ENCODE measurements at regions not wholly inside any gene's neighbourhood (a gene's known extent, or its start where the extent isn't known, plus 50 kb on each side); places are given as distances from the start of the nearest gene placed in this dataset.
"Not testable (repeated sequence)": the region's sequence is repeated elsewhere in the genome, so short reads cannot be mapped to it uniquely, and the experiment has no call there.

DNA sequence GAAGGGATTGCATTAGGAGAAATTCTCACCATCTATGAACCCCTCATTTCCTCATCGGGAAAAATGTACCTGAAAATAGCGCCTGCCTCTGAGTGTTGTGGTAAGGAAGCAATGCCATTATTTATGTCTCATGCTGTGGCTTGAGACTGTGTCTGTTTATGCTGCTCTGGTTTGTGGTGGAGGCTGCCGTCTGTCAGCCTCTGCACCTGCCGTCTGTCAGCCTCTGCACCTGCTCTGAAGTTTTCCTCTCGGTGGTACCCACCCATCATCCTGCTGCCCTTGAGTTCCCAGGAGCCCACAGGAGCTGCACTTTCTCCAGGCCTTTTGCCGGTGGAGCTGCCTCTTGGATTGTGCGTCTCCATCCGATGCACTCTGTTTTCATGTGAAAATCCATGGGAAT lies 68.5 kb upstream of the PPP2R3B start:
- Mint-ChIP-seq H3K27me3 (peaks cover 16 to 41% (median 28%) of the 10 kb centered on the region in 5 donors), H3K9me3 (peaks cover 0 to 9% (median 3%) of the 10 kb centered on the region in 9 donors), H3K4me1 (no peaks in the 10 kb centered on the region), H3K4me3 (no peak overlapping the region), H3K27ac (no peak overlapping the region), H3K36me3 (peaks cover 0 to 11% (median 0%) of the 10 kb centered on the region in 3 donors)
- DNase-seq (no peak), ATAC-seq (no peak)
- POLR2A ChIA-PET = no interaction called here

GRCh38 chrX:455673-456072 lies 69.0 kb upstream of the PPP2R3B start:
- H3K9me3 Mint-ChIP-seq = peaks cover 0 to 9% (median 3%) of the 10 kb centered on the region in 9 donors
- no peaks in the 10 kb centered on the region for H3K4me1 Mint-ChIP-seq
- no peak overlapping the region for H3K4me3 Mint-ChIP-seq
- H3K27ac Mint-ChIP-seq = no peak overlapping the region
- DNase-seq (no peak), ATAC-seq (no peak)
- H3K27me3 Mint-ChIP-seq = peaks cover 16 to 41% (median 28%) of the 10 kb centered on the region in 5 donors
- peaks cover 0 to 11% (median 0%) of the 10 kb centered on the region in 3 donors for H3K36me3 Mint-ChIP-seq
- POLR2A ChIA-PET = no interaction called here

DNA sequence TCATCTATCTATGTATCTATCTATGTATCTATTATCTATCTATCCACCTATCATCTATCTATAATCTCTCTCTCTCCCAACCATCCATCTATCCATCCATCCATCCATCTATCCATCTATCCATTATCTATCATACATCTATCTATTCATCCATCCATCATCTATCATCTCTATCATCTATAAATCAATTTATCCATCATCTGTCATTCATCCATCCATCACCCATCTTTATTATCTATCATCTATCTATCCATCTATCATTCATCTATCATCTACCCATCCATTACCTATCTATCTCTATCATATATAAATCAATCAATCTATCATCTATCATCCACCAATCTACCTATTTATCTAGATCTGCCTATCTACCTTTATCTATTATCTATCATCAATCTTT lies 69.4 kb upstream of the PPP2R3B start:
- DNase-seq = no peak
- no peak for ATAC-seq
- H3K4me3 Mint-ChIP-seq = no peak overlapping the region
- H3K27ac Mint-ChIP-seq = no peak overlapping the region
- POLR2A ChIA-PET = no interaction called here
- H3K36me3 Mint-ChIP-seq = peaks cover 0 to 11% (median 0%) of the 10 kb centered on the region in 3 donors
- H3K4me1 Mint-ChIP-seq = no peaks in the 10 kb centered on the region
- H3K9me3 Mint-ChIP-seq = peaks cover 0 to 9% (median 3%) of the 10 kb centered on the region in 9 donors
- peaks cover 16 to 41% (median 28%) of the 10 kb centered on the region in 5 donors for H3K27me3 Mint-ChIP-seq

DNA sequence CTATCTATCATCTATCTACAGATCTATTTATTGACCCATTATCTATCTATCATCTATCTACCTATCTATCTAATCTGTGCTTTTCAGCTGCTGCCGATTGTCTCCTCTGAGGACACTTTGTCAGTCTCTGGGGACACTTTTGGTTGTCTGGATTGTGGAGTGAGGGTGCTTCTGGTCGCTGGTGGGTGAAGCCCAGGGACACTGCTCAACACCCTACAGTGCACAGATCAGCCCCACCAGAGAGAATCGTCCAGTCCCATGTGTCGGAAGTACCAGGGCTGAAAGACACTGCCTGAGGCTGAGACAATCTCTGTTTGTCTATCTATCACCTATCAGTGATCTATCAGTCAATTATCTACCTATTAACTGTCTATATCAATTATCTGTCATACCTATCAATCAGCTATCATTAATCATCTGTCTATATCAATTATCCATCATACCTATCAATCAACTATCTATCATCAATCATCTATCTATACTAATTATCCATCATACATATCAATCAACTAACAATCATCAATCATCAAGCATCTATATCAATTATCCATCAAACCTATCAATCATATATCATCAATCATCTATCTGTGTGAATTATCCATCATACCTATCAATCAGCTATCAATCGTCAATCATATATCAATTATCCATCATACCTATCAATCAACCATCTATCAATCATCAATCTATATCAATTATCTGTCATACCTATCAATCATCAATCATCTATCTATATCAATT lies 70.0 kb upstream of the PPP2R3B start:
- Mint-ChIP-seq H3K4me1 (peaks cover 0 to 1% (median 0%) of the 10 kb centered on the region in 4 donors), H3K27me3 (peaks cover 16 to 41% (median 28%) of the 10 kb centered on the region in 5 donors), H3K36me3 (peaks cover 0 to 11% (median 0%) of the 10 kb centered on the region in 3 donors), H3K9me3 (peaks cover 0 to 14% (median 4%) of the 10 kb centered on the region in 9 donors), H3K27ac (no peak overlapping the region), H3K4me3 (no peak overlapping the region)
- ATAC-seq (no peak), DNase-seq (no peak)
- POLR2A ChIA-PET = no interaction called here

DNA sequence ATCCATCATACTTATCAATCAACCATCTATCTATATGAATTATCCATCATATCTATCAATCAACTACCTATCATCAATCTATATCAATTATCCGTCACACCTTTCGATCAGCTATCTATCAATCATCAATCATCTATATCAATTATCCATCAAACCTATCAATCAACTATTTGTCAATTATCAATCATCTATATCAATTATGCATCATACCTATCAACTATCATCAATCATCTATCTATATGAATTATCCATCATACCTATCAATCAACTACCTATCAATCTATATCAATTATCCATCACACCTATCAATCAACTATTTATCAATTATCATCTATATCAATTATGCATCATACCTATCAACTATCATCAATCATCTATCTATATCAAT lies 70.6 kb upstream of the PPP2R3B start:
- no peak for DNase-seq
- POLR2A ChIA-PET = no interaction called here
- no peak for ATAC-seq
- Mint-ChIP-seq H3K4me1 (peaks cover 0 to 1% (median 0%) of the 10 kb centered on the region in 4 donors), H3K36me3 (peaks cover 0 to 8% (median 0%) of the 10 kb centered on the region in 3 donors), H3K27me3 (peaks cover 14 to 35% (median 24%) of the 10 kb centered on the region in 5 donors), H3K9me3 (peaks cover 0 to 18% (median 4%) of the 10 kb centered on the region in 9 donors), H3K4me3 (no peak overlapping the region), H3K27ac (no peak overlapping the region)

GRCh38 chrX:458631-459061 lies 71.9 kb upstream of the PPP2R3B start:
- no peak for ATAC-seq
- peaks cover 0 to 6% (median 0%) of the 10 kb centered on the region in 3 donors for H3K36me3 Mint-ChIP-seq
- H3K9me3 Mint-ChIP-seq = peaks cover 0 to 21% (median 4%) of the 10 kb centered on the region in 9 donors
- POLR2A ChIA-PET = no interaction called here
- DNase-seq = no peak
- H3K27ac Mint-ChIP-seq = no peak overlapping the region
- peaks cover 12 to 28% (median 18%) of the 10 kb centered on the region in 5 donors for H3K27me3 Mint-ChIP-seq
- no peak overlapping the region for H3K4me3 Mint-ChIP-seq
- peaks cover 0 to 1% (median 0%) of the 10 kb centered on the region in 4 donors for H3K4me1 Mint-ChIP-seq

DNA sequence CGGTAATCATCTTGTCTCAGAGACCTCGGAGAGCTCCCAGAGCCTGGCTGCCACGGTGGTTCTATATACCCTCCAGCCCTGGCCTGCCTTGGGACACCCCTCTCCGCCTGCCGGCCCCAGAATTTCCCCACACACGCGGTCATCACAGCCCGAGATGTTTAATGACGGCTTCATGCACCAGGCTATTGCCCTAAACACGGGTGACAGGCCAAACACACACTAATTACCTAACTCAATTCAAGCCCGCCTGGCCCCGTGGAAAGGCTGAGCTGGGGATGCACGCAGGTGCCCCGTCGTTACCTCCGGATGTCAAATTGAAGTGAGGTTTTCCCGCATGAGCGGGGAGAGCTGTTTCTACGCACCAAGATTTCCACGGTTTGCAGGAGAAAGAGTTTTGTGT lies 72.9 kb upstream of the PPP2R3B start:
- POLR2A ChIA-PET = no interaction called here
- Mint-ChIP-seq H3K27me3 (peaks cover 12 to 26% (median 18%) of the 10 kb centered on the region in 5 donors), H3K36me3 (peaks cover 0 to 6% (median 0%) of the 10 kb centered on the region in 3 donors), H3K9me3 (peaks cover 0 to 21% (median 3%) of the 10 kb centered on the region in 9 donors), H3K4me3 (no peak overlapping the region), H3K4me1 (peaks cover 0 to 1% (median 0%) of the 10 kb centered on the region in 4 donors), H3K27ac (no peak overlapping the region)
- ATAC-seq (no peak), DNase-seq (no peak)

DNA sequence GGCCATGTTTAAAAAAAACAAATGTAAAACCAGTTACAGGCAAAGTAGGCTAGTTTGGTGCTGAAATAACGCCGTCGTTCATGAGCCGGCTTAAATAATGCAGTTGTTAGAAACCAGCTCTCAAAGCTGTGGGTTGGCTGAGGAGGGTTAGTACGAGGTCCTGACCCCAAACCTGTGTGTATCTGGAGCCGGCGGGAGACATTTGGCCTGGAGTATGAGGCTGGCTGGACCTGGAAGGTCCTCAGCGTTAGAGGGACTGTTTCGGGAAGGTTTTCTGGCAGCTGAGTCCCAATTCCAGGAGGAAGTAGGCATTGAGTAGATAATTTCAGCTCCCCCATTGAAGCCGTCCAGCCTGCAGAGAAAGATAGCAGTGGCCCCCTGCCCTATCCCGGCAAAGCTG lies 73.4 kb upstream of the PPP2R3B start:
- H3K4me1 Mint-ChIP-seq = peaks cover 0 to 1% (median 0%) of the 10 kb centered on the region in 4 donors
- ATAC-seq (no peak), DNase-seq (no peak)
- H3K36me3 Mint-ChIP-seq = peaks cover 0 to 6% (median 0%) of the 10 kb centered on the region in 3 donors
- no peak overlapping the region for H3K4me3 Mint-ChIP-seq
- POLR2A ChIA-PET = no interaction called here
- peaks cover 0 to 21% (median 3%) of the 10 kb centered on the region in 9 donors for H3K9me3 Mint-ChIP-seq
- H3K27ac Mint-ChIP-seq = no peak overlapping the region
- H3K27me3 Mint-ChIP-seq = peaks cover 12 to 24% (median 18%) of the 10 kb centered on the region in 5 donors

- POLR2A ChIA-PET = no interaction called here
- H3K9me3 Mint-ChIP-seq = peaks cover 0 to 21% (median 0%) of the 10 kb centered on the region in 9 donors
- peaks cover 0 to 2% (median 0%) of the 10 kb centered on the region in 3 donors for H3K36me3 Mint-ChIP-seq
- ATAC-seq = no peak
- H3K27me3 Mint-ChIP-seq = peaks cover 12 to 19% (median 16%) of the 10 kb centered on the region in 5 donors
- peaks cover 0 to 1% (median 0%) of the 10 kb centered on the region in 4 donors for H3K4me1 Mint-ChIP-seq
- DNase-seq = no peak
- no peak overlapping the region for H3K4me3 Mint-ChIP-seq
- no peak overlapping the region for H3K27ac Mint-ChIP-seq
Measured at GRCh38 chrX:460823-461640, 74.3 kb upstream of the PPP2R3B start.

- POLR2A ChIA-PET = no interaction called here
- ATAC-seq (no peak), DNase-seq (no peak)
- H3K27me3 Mint-ChIP-seq = peaks cover 0 to under 1% (median 0%) of the 10 kb centered on the region in 5 donors
- no peak overlapping the region for H3K27ac Mint-ChIP-seq
- peaks cover 0 to 1% (median 0%) of the 10 kb centered on the region in 4 donors for H3K4me1 Mint-ChIP-seq
- peaks cover 0 to 19% (median 0%) of the 10 kb centered on the region in 9 donors for H3K9me3 Mint-ChIP-seq
- no peak overlapping the region for H3K4me3 Mint-ChIP-seq
- H3K36me3 Mint-ChIP-seq = no peaks in the 10 kb centered on the region
Measured at GRCh38 chrX:462853-463252, 76.1 kb upstream of the PPP2R3B start.

DNA sequence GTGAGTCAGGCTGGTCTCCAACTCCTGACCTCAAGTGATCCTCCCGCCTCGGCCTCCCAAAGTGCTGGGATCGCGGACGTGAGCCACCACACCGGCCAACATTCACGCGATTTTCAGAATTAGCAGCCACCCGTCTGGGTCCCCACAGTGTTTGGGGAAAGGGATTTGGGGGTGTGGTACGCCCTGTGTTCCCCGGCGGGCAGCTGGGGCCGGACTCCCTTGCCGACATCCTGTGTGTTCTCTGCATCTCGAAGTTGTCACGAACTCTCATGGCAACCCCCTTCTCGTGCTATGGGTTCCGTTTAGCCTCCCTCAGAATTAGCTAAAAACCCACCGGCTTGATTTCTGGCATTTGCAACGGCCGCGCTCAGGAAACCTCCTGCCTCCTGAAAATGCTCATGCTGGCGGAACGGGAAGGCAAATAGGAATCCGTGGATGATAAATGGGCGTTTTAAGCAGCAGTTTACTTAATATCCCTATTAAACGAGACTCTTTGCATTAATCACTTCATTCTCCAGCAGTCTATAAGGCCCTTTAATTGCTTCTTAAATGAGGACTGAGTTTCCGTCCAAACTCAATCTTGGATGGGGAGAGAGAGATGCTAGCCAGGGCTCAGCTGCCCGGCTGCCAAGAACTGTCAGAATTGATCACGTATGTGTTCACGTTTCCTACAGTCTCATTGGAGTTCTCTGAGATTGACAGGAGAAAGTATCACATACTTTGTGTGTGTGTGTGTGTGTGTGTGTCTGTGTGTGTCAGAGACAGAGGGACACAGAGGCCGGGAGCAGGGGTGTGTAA lies 78.9 kb upstream of the PPP2R3B start:
- peaks cover 0 to 6% (median 0%) of the 10 kb centered on the region in 5 donors for H3K27me3 Mint-ChIP-seq
- H3K27ac Mint-ChIP-seq = no peak overlapping the region
- peaks cover 0 to 1% (median 0%) of the 10 kb centered on the region in 4 donors for H3K4me1 Mint-ChIP-seq
- no peaks in the 10 kb centered on the region for H3K36me3 Mint-ChIP-seq
- no peak overlapping the region for H3K4me3 Mint-ChIP-seq
- POLR2A ChIA-PET = no interaction called here
- ATAC-seq = no peak
- H3K9me3 Mint-ChIP-seq = peaks cover 0 to 19% (median 0%) of the 10 kb centered on the region in 9 donors
- no peak for DNase-seq

GRCh38 chrX:466836-467235 lies 80.1 kb upstream of the PPP2R3B start:
- POLR2A ChIA-PET = not testable (repeated sequence)
- peaks cover 0 to 12% (median 4%) of the 10 kb centered on the region in 9 donors for H3K9me3 Mint-ChIP-seq

More at GRCh38 chrX:466836-467235, 80.1 kb upstream of the PPP2R3B start:
- H3K36me3 Mint-ChIP-seq, DNase-seq, H3K27ac Mint-ChIP-seq, ATAC-seq, H3K4me1 Mint-ChIP-seq, H3K4me3 Mint-ChIP-seq: not testable (repeated sequence)
- H3K27me3 Mint-ChIP-seq = peaks cover 0 to 12% (median 0%) of the 10 kb centered on the region in 5 donors

Measured in naive thymus-derived CD8-positive, alpha-beta T cell (primary cell).